Ovary (tissue), 7 donors: ENCODE measurements at regions not wholly inside any gene's neighbourhood (a gene's known extent, or its start where the extent isn't known, plus 50 kb on each side); places are given as distances from the start of the nearest gene placed in this dataset.

ENCODE experiments used
- DNase-seq, 5 donors: peaks; one replicate each; pipeline ENCODE4 v3.0.0-alpha.2; 2019 to 2020
- H3K27ac ChIP-seq, 2 donors: fragments of 200-600 bp; one replicate each; pipeline versions ENCODE4 v1.5.1 to v1.8.0; 2019 to 2022
- H3K27me3 ChIP-seq: fragments of 200-600 bp; one replicate; pipeline ENCODE4 v1.8.0; 2022
- H3K36me3 ChIP-seq: fragments of 200-600 bp; sonication (generic); one replicate; pipeline ENCODE4 v1.5.1; 2019
- H3K4me1 ChIP-seq: one replicate; pipeline ENCODE4 v1.8.1; 2013; ENCODE audit warnings: mild to moderate bottlenecking, moderate library complexity; ENCODE audit not compliant: insufficient read depth
- H3K4me3 ChIP-seq: fragments of 200-600 bp; sonication (generic); one replicate; pipeline ENCODE4 v1.5.1; 2017
- H3K9me3 ChIP-seq, 2 donors: fragments of 200-600 bp in 1 of 2; sonication (generic) in 1 of 2; one replicate each; pipeline versions ENCODE4 v1.5.1 to v1.8.1; 2013 to 2019; ENCODE audit warnings: mild to moderate bottlenecking in 1 of 2, moderate library complexity in 1 of 2
- EP300 ChIP-seq: sonication (generic); formaldehyde crosslinking; IDR thresholded peaks from one replicate; pipeline ENCODE4 v1.6.1; 2017; ENCODE audit warnings: antibody characterized with exemption
- POLR2A ChIP-seq: fragments of 450-650 bp; IDR thresholded peaks from one replicate; pipeline ENCODE4 v1.6.1; 2017; ENCODE audit warnings: antibody characterized with exemption, mild to moderate bottlenecking, moderate library complexity
- WGBS, 3 donors: extraction: QIAGEN DNeasy Blood & Tissue Kit in 1 of 3; methylation state at CpG; one replicate each; pipeline versions ENCODE4 v1.1.5 to v1.1.7; 2013 to 2017; 5-methylcytosine and 5-hydroxymethylcytosine counted together
- intact Hi-C, 4 donors: fragments of 100-400 bp; cut with DNase I; formaldehyde crosslinking; loops; one replicate each; pipeline versions ENCODE4 v1.11.0 to v1.15.1; 2022 to 2023
- TF ChIP-seq, protein P1 (sequence below), 3 donors: fragments of 450-650 bp in 2 of 3; fragments of 200-600 bp in 1 of 3; IDR thresholded peaks; one replicate each; pipeline versions ENCODE4 v1.5.1 to v1.8.0; 2016 to 2022; ENCODE audit warnings: antibody characterized with exemption in 3 of 3, mild to moderate bottlenecking in 1 of 3
- donor health status: DM: no; HTN: no; CAD: no; lungs with moderate emphysema.
- donor health status: DM: no; HTN: no; CAD: no.
- donor health status: Bipolar disorder and iron deficiency.
- donor health status: DM: no; HTN: no; CAD: no.
- donor health status: DM: yes; HTN: yes; CAD: no.

DNA sequence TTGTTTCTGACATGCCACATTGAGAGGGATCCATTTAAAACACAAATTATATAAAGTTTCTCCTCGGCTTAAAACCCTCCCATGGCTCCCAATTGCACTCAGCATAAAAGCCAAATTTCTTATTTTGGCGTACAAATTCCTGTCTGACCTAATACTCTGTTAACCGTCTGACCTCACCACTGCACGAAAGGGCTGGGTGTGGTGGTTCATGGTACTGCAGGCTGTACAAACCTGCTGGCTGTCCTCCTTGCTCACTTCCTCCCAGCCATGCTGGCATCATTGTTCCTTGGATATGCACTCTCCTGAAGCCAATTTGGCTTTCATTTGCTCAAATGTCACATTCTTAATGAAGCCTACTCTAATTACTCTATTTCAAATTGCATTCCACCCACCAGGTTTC, 301.6 kb upstream of the C16orf82 start:
- 31 to 60% (median 35%) methylated on average over 4 of the region's 4 CpGs for WGBS, 3 donors
- no peaks in the 10 kb centered on the region for H3K36me3 ChIP-seq
- TF ChIP-seq, protein P1, sequence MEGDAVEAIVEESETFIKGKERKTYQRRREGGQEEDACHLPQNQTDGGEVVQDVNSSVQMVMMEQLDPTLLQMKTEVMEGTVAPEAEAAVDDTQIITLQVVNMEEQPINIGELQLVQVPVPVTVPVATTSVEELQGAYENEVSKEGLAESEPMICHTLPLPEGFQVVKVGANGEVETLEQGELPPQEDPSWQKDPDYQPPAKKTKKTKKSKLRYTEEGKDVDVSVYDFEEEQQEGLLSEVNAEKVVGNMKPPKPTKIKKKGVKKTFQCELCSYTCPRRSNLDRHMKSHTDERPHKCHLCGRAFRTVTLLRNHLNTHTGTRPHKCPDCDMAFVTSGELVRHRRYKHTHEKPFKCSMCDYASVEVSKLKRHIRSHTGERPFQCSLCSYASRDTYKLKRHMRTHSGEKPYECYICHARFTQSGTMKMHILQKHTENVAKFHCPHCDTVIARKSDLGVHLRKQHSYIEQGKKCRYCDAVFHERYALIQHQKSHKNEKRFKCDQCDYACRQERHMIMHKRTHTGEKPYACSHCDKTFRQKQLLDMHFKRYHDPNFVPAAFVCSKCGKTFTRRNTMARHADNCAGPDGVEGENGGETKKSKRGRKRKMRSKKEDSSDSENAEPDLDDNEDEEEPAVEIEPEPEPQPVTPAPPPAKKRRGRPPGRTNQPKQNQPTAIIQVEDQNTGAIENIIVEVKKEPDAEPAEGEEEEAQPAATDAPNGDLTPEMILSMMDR (IDR thresholded peaks at IDR 0.05), result no peak
- TF ChIP-seq POLR2A, result no peak
- TF ChIP-seq EP300, result no peak
- no peak overlapping the region for H3K4me3 ChIP-seq
- no peaks in the 10 kb centered on the region for H3K27me3 ChIP-seq
- intact Hi-C loops, result loop anchor here in 1 of 4 donors (5.0 kb wide), 1 partner anchor 663 kb away; no protein-coding TSS in a partner anchor
- DNase-seq, result no peak
- no peaks in the 10 kb centered on the region for H3K4me1 ChIP-seq
- no peak overlapping the region for H3K27ac ChIP-seq
- no peaks in the 10 kb centered on the region for H3K9me3 ChIP-seq

GRCh38 chr16:26768385-26769010, 298.2 kb upstream of the C16orf82 start:
- H3K27me3 ChIP-seq, result no peaks in the 10 kb centered on the region

GRCh38 chr16:26770547-26770946, 296.2 kb upstream of the C16orf82 start:
- Histone ChIP-seq H3K36me3 (no peaks in the 10 kb centered on the region), H3K9me3 (no peaks in the 10 kb centered on the region), H3K4me3 (no peak overlapping the region), H3K27ac (no peak overlapping the region), H3K4me1 (no peaks in the 10 kb centered on the region), H3K27me3 (no peaks in the 10 kb centered on the region)
- intact Hi-C loops, result no loop called here
- TF ChIP-seq POLR2A (no peak), EP300 (no peak)
- TF ChIP-seq, protein P1 (IDR thresholded peaks at IDR 0.05), result no peak
- no peak for DNase-seq

More at GRCh38 chr16:26768385-26769010, 298.2 kb upstream of the C16orf82 start:
- DNase-seq, result no peak
- intact Hi-C loops, result loop anchor here in 1 of 4 donors (5.0 kb wide), 1 partner anchor 666 kb away; no protein-coding TSS in a partner anchor
- WGBS, 3 donors, result 58 to 68% (median 61%) methylated on average over 9 of the region's 9 CpGs
- Histone ChIP-seq H3K27ac (no peak overlapping the region), H3K9me3 (no peaks in the 10 kb centered on the region), H3K36me3 (no peaks in the 10 kb centered on the region), H3K4me1 (no peaks in the 10 kb centered on the region), H3K4me3 (no peak overlapping the region)
- TF ChIP-seq, protein P1 (IDR thresholded peaks at IDR 0.05), result no peak
- no peak for TF ChIP-seq EP300
- no peak for TF ChIP-seq POLR2A

- no peak for TF ChIP-seq POLR2A
- TF ChIP-seq EP300, result no peak
- TF ChIP-seq, protein P1 (IDR thresholded peaks at IDR 0.05), result no peak
- Histone ChIP-seq H3K9me3 (no peaks in the 10 kb centered on the region), H3K27me3 (no peaks in the 10 kb centered on the region), H3K36me3 (no peaks in the 10 kb centered on the region), H3K4me1 (no peaks in the 10 kb centered on the region), H3K27ac (no peak overlapping the region), H3K4me3 (no peak overlapping the region)
- intact Hi-C loops, result no loop called here
- WGBS, 3 donors, result 27 to 40% (median 30%) methylated on average over 2 of the region's 2 CpGs
- DNase-seq, result no peak
These were observed 294.2 kb upstream of the C16orf82 start for GRCh38 chr16:26772503-26772902.
